ENCODE measurements at regions not wholly inside any gene's neighbourhood (a gene's known extent, or its start where the extent isn't known, plus 50 kb on each side); places are given as distances from the start of the nearest gene placed in this dataset.
"Not testable (repeated sequence)": the region's sequence is repeated elsewhere in the genome, so short reads cannot be mapped to it uniquely, and the experiment has no call there.

- peaks cover 4% of the 10 kb centered on the region for H3K27me3 ChIP-seq
- no peaks in the 10 kb centered on the region for H3K4me1 ChIP-seq (replicated peaks in 1 of 2)
- WGBS, 4 donors, result 90 to 100% (median 95%) methylated on average over 1 of the region's 1 CpG
- DNase-seq, result no peak
- TF ChIP-seq CTCF (IDR thresholded peaks at IDR 0.05) (no peak), POLR2A (IDR thresholded peaks at IDR 0.05) (no peak)
- H3K27ac ChIP-seq, result no peak overlapping the region
- no peaks in the 10 kb centered on the region for H3K9me3 ChIP-seq (replicated peaks in 1 of 3)
- intact Hi-C loops (cut with DNase I), result no loop called here
- H3K4me3 ChIP-seq, result no peak overlapping the region
- no peaks in the 10 kb centered on the region for H3K36me3 ChIP-seq (replicated peaks in 1 of 2)
These were observed 50.7 kb upstream of the USP7 start for GRCh38 chr16:9014389-9014788.

- intact Hi-C loops (cut with DNase I), result no loop called here
- Histone ChIP-seq H3K4me1 (replicated peaks in 1 of 2) (no peaks in the 10 kb centered on the region), H3K36me3 (replicated peaks in 1 of 2) (no peaks in the 10 kb centered on the region), H3K9me3 (replicated peaks in 1 of 3) (no peaks in the 10 kb centered on the region), H3K4me3 (no peak overlapping the region), H3K27me3 (peaks cover 4% of the 10 kb centered on the region), H3K27ac (no peak overlapping the region)
- TF ChIP-seq CTCF (IDR thresholded peaks at IDR 0.05) (no peak), POLR2A (IDR thresholded peaks at IDR 0.05) (no peak)
- 90 to 95% (median 90%) methylated on average over 10 of the region's 10 CpGs for WGBS, 4 donors
- no peak for DNase-seq
These were observed 51.8 kb upstream of the USP7 start for GRCh38 chr16:9015489-9015888.

GRCh38 chr16:9016005-9016404 lies 52.3 kb upstream of the USP7 start:
- H3K9me3 ChIP-seq (replicated peaks in 1 of 3); H3K4me3 ChIP-seq; H3K27ac ChIP-seq; intact Hi-C loops (cut with DNase I); H3K36me3 ChIP-seq (replicated peaks in 1 of 2); H3K27me3 ChIP-seq; H3K4me1 ChIP-seq (replicated peaks in 1 of 2); DNase-seq: not testable (repeated sequence)
- WGBS, 4 donors, result 81 to 100% (median 96%) methylated on average over 1 of the region's 1 CpG

- intact Hi-C loops (cut with DNase I), result no loop called here
- no peak overlapping the region for H3K27ac ChIP-seq
- peaks cover 4% of the 10 kb centered on the region for H3K27me3 ChIP-seq
- H3K36me3 ChIP-seq (replicated peaks in 1 of 2), result no peaks in the 10 kb centered on the region
- WGBS, 4 donors, result 71 to 82% (median 73%) methylated on average over 3 of the region's 3 CpGs
- no peak overlapping the region for H3K4me3 ChIP-seq
- no peaks in the 10 kb centered on the region for H3K4me1 ChIP-seq (replicated peaks in 1 of 2)
- H3K9me3 ChIP-seq (replicated peaks in 1 of 3), result no peaks in the 10 kb centered on the region
- no peak for TF ChIP-seq POLR2A (IDR thresholded peaks at IDR 0.05)
- no peak for TF ChIP-seq CTCF (IDR thresholded peaks at IDR 0.05)
- no peak for DNase-seq
These were observed 53.1 kb upstream of the USP7 start for GRCh38 chr16:9016824-9017223.

- DNase-seq, result no peak
- H3K9me3 ChIP-seq (replicated peaks in 1 of 3), result no peaks in the 10 kb centered on the region
- TF ChIP-seq CTCF (IDR thresholded peaks at IDR 0.05), result no peak
- no peak for TF ChIP-seq POLR2A (IDR thresholded peaks at IDR 0.05)
- intact Hi-C loops (cut with DNase I), result no loop called here
- no peaks in the 10 kb centered on the region for H3K36me3 ChIP-seq (replicated peaks in 1 of 2)
- no peak overlapping the region for H3K4me3 ChIP-seq
- WGBS, 4 donors, result 80 to 87% (median 85%) methylated on average over 13 of the region's 13 CpGs
- no peak overlapping the region for H3K27ac ChIP-seq
- H3K4me1 ChIP-seq (replicated peaks in 1 of 2), result no peaks in the 10 kb centered on the region
- no peaks in the 10 kb centered on the region for H3K27me3 ChIP-seq
These were observed 63.5 kb upstream of the USP7 start for GRCh38 chr16:9027070-9027799.

GRCh38 chr16:9028491-9028890 lies 63.0 kb upstream of the HAPSTR1 start:
- WGBS, 4 donors, result 88 to 91% (median 90%) methylated on average over 17 to 21 of the region's 21 CpGs
- H3K4me3 ChIP-seq; H3K4me1 ChIP-seq (replicated peaks in 1 of 2); H3K27me3 ChIP-seq; DNase-seq; H3K27ac ChIP-seq; H3K36me3 ChIP-seq (replicated peaks in 1 of 2); H3K9me3 ChIP-seq (replicated peaks in 1 of 3); intact Hi-C loops (cut with DNase I): not testable (repeated sequence)

Data from adrenal gland (tissue), 9 donors.